ENCODE measurements at regions not wholly inside any gene's neighbourhood (a gene's known extent, or its start where the extent isn't known, plus 50 kb on each side); places are given as distances from the start of the nearest gene placed in this dataset.

GRCh38 chr7:45434167-45434784, 139.9 kb upstream of the ADCY1 start (continued):
- no peak for TF ChIP-seq ZNF462 (CRISPR knock-in tag; IDR thresholded peaks at IDR 0.05)
- TF ChIP-seq JUNB (IDR thresholded peaks at IDR 0.05; ENCODE audit: unreplicated experiment), result no peak
- no peak for TF ChIP-seq CREB1 (CRISPR knock-in tag; IDR thresholded peaks at IDR 0.05; ENCODE audit: low read depth)
- TF ChIP-seq ZNF331 (CRISPR knock-in tag; IDR thresholded peaks at IDR 0.05; ENCODE audit: low read depth), result no peak
- TF ChIP-seq ETS1 (IDR thresholded peaks at IDR 0.05), result no peak

- Mint-ChIP-seq H3K27ac (no peak overlapping the region), H3K27me3 (ENCODE audit: insufficient read depth, low read depth, poor library complexity) (no peaks in the 10 kb centered on the region), H3K4me1 (peaks cover 8% of the 10 kb centered on the region; the same call in 2 of the 3 replicates), H3K9me3 (no peaks in the 10 kb centered on the region), H3K36me3 (ENCODE audit: low read depth) (no peaks in the 10 kb centered on the region), H3K4me3 (no peak overlapping the region)
- Histone ChIP-seq H4K20me1 (replicated peaks; ENCODE audit: insufficient read depth) (no peaks in the 10 kb centered on the region), H3K4me2 (no peak overlapping the region), H3K27me3 (ENCODE audit: insufficient read depth) (no peaks in the 10 kb centered on the region), H3K79me2 (replicated peaks; ENCODE audit: insufficient read depth) (no peaks in the 10 kb centered on the region), H3K9me2 (ENCODE audit: insufficient read depth) (no peaks in the 10 kb centered on the region), H3F3A (replicated peaks; ENCODE audit: low read depth) (no peaks in the 10 kb centered on the region), H3K27ac (ENCODE audit: low read depth) (no peak overlapping the region), H3K36me3 (ENCODE audit: insufficient read depth) (no peaks in the 10 kb centered on the region), H3K4me3 (no peak overlapping the region), H3K4me1 (ENCODE audit: insufficient read depth) (no peaks in the 10 kb centered on the region), H2AFZ (no peak overlapping the region)
- no peak for ATAC-seq
- no peak for DNase-seq (ENCODE audit: low spot score)
- TF ChIP-seq ETS1 (IDR thresholded peaks at IDR 0.05), result no peak
- TF ChIP-seq POLR2AphosphoS5 (IDR thresholded peaks at IDR 0.05; ENCODE audit: low read depth), result no peak
- TF ChIP-seq ZNF331 (CRISPR knock-in tag; IDR thresholded peaks at IDR 0.05; ENCODE audit: low read depth), result no peak
- no peak for TF ChIP-seq ZNF114 (CRISPR knock-in tag; IDR thresholded peaks at IDR 0.05)
- TF ChIP-seq CREB1 (CRISPR knock-in tag; IDR thresholded peaks at IDR 0.05; ENCODE audit: low read depth), result no peak
- TF ChIP-seq CTCF (conservative IDR thresholded peaks at IDR 0.05; ENCODE audit: low read depth in 2 of 2), result no peak
- TF ChIP-seq EZH2 (IDR thresholded peaks at IDR 0.05; ENCODE audit: low read depth, unreplicated experiment), result no peak
Observed at GRCh38 chr7:45435131-45435530, 139.0 kb upstream of the ADCY1 start.

Data from GM23338 (cell line).